GM23338 (cell line): ENCODE measurements at regions not wholly inside any gene's neighbourhood (a gene's known extent, or its start where the extent isn't known, plus 50 kb on each side); places are given as distances from the start of the nearest gene placed in this dataset.

Source experiments
- CREB1 ChIP-seq: fragments of 250-450 bp; sonication (Bioruptor Pico); IDR thresholded peaks from 2 replicates; pipeline ENCODE4 v1.5.0; 2020; ENCODE audit warnings: low read depth, mild to moderate bottlenecking, moderate library complexity
- ETS1 ChIP-seq: IDR thresholded peaks from 2 replicates; pipeline ENCODE4 v1.6.1; 2016; ENCODE audit warnings: antibody characterized with exemption
- EZH2 ChIP-seq: fragments of 200-600 bp; sonication (generic); IDR thresholded peaks from one replicate; pipeline ENCODE4 v1.8.0; 2017; ENCODE audit warnings: antibody characterized with exemption, mild to moderate bottlenecking, low read depth; ENCODE audit not compliant: unreplicated experiment
- EZH2phosphoT487 ChIP-seq: fragments of 200-600 bp; sonication (generic); IDR thresholded peaks from one replicate; pipeline ENCODE4 v1.8.1; 2018; ENCODE audit warnings: antibody characterized with exemption; ENCODE audit not compliant: unreplicated experiment
- JUNB ChIP-seq: IDR thresholded peaks from one replicate; pipeline ENCODE4 v1.6.1; 2016; ENCODE audit warnings: antibody characterized with exemption; ENCODE audit not compliant: unreplicated experiment
- NANOG ChIP-seq: IDR thresholded peaks from 2 replicates; pipeline ENCODE4 v1.6.1; 2016; ENCODE audit warnings: antibody characterized with exemption, borderline replicate concordance
- POLR2AphosphoS5 ChIP-seq: IDR thresholded peaks from 2 replicates; pipeline ENCODE4 v1.6.1; 2016; ENCODE audit warnings: antibody characterized with exemption, low read depth
- STAT1 ChIP-seq: IDR thresholded peaks from one replicate; pipeline ENCODE4 v1.6.1; 2016; ENCODE audit warnings: antibody characterized with exemption; ENCODE audit not compliant: unreplicated experiment
- ZNF114 ChIP-seq: fragments of 250-450 bp; sonication (Bioruptor Pico); IDR thresholded peaks from 2 replicates; pipeline ENCODE4 v1.5.0; 2020; ENCODE audit warnings: mild to moderate bottlenecking, moderate library complexity
- ZNF331 ChIP-seq: fragments of 250-450 bp; sonication (Bioruptor Pico); IDR thresholded peaks from 2 replicates; pipeline ENCODE4 v1.5.0; 2020; ENCODE audit warnings: low read depth, mild to moderate bottlenecking, moderate library complexity
- ZNF462 ChIP-seq: fragments of 250-450 bp; sonication (Bioruptor Pico); IDR thresholded peaks from 2 replicates; pipeline ENCODE4 v1.5.0; 2020; ENCODE audit warnings: mild to moderate bottlenecking, moderate library complexity
- TF ChIP-seq, protein P1 (sequence below), 2 experiments: fragments of 200-600 bp in 1 of 2; sonication (generic) in 1 of 2; conservative IDR thresholded peaks; 2 replicates each; pipeline versions ENCODE4 v1.5.1 to v1.6.1; 2016 to 2017; ENCODE audit warnings: antibody characterized with exemption in 2 of 2, low read depth in 2 of 2, mild to moderate bottlenecking in 2 of 2, moderate library complexity in 1 of 2
- TF ChIP-seq, protein P2 (sequence below): IDR thresholded peaks from one replicate; pipeline ENCODE4 v1.6.1; 2018; ENCODE audit warnings: antibody characterized with exemption; ENCODE audit not compliant: unreplicated experiment

DNA sequence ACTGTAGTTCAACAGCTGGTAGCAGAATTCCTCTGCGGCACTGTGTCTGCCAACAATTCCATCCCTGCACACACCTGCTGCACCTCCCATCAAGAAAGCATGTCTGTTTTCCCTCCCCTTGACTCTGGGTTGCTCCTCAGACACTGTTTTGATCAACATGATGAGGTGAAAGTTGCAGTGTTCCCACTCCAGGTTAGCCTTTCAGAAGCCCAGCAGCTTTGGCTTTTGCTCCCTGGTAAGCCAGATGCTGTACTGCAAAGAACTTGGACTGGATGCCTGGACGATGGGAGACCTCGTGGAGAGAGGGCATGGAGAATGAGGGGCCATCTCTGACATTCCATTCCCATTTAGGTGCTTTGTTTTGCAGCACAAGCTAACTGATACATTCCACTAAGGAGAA lies 79.1 kb upstream of the MAFB start:
- TF ChIP-seq, protein P1, sequence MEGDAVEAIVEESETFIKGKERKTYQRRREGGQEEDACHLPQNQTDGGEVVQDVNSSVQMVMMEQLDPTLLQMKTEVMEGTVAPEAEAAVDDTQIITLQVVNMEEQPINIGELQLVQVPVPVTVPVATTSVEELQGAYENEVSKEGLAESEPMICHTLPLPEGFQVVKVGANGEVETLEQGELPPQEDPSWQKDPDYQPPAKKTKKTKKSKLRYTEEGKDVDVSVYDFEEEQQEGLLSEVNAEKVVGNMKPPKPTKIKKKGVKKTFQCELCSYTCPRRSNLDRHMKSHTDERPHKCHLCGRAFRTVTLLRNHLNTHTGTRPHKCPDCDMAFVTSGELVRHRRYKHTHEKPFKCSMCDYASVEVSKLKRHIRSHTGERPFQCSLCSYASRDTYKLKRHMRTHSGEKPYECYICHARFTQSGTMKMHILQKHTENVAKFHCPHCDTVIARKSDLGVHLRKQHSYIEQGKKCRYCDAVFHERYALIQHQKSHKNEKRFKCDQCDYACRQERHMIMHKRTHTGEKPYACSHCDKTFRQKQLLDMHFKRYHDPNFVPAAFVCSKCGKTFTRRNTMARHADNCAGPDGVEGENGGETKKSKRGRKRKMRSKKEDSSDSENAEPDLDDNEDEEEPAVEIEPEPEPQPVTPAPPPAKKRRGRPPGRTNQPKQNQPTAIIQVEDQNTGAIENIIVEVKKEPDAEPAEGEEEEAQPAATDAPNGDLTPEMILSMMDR (conservative IDR thresholded peaks at IDR 0.05; ENCODE audit: low read depth in 2 of 2), result no peak
- TF ChIP-seq EZH2phosphoT487 (no peak), ZNF462 (CRISPR knock-in tag) (no peak), POLR2AphosphoS5 (no peak), CREB1 (CRISPR knock-in tag) (no peak), EZH2 (no peak), STAT1 (no peak), JUNB (no peak), ZNF331 (no peak), ETS1 (no peak), NANOG (no peak), ZNF114 (no peak)
- TF ChIP-seq, protein P2, sequence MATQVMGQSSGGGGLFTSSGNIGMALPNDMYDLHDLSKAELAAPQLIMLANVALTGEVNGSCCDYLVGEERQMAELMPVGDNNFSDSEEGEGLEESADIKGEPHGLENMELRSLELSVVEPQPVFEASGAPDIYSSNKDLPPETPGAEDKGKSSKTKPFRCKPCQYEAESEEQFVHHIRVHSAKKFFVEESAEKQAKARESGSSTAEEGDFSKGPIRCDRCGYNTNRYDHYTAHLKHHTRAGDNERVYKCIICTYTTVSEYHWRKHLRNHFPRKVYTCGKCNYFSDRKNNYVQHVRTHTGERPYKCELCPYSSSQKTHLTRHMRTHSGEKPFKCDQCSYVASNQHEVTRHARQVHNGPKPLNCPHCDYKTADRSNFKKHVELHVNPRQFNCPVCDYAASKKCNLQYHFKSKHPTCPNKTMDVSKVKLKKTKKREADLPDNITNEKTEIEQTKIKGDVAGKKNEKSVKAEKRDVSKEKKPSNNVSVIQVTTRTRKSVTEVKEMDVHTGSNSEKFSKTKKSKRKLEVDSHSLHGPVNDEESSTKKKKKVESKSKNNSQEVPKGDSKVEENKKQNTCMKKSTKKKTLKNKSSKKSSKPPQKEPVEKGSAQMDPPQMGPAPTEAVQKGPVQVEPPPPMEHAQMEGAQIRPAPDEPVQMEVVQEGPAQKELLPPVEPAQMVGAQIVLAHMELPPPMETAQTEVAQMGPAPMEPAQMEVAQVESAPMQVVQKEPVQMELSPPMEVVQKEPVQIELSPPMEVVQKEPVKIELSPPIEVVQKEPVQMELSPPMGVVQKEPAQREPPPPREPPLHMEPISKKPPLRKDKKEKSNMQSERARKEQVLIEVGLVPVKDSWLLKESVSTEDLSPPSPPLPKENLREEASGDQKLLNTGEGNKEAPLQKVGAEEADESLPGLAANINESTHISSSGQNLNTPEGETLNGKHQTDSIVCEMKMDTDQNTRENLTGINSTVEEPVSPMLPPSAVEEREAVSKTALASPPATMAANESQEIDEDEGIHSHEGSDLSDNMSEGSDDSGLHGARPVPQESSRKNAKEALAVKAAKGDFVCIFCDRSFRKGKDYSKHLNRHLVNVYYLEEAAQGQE, result no peak
